ENCODE measurements at regions not wholly inside any gene's neighbourhood (a gene's known extent, or its start where the extent isn't known, plus 50 kb on each side); places are given as distances from the start of the nearest gene placed in this dataset.

GRCh38 chr1:114203595-114204128 lies 50.0 kb upstream of the SYT6 start:
- no peaks in the 10 kb centered on the region for H3K27me3 ChIP-seq
- no peak overlapping the region for H3K9ac ChIP-seq

More at GRCh38 chr1:114203595-114204128, 50.0 kb upstream of the SYT6 start:
- no peaks in the 10 kb centered on the region for H3K36me3 ChIP-seq
- no peak overlapping the region for H3K27ac ChIP-seq
- H3K9me3 ChIP-seq, result no peaks in the 10 kb centered on the region
- no peak overlapping the region for H3K4me2 ChIP-seq
- H3K4me3 ChIP-seq, result no peak overlapping the region
- H3K4me1 ChIP-seq, result no peaks in the 10 kb centered on the region
- H4K20me1 ChIP-seq, result no peaks in the 10 kb centered on the region
- no peak for TF ChIP-seq Cebpa-rat (IDR thresholded peaks at IDR 0.05)
